HL-60 (cell line): ENCODE measurements at regions not wholly inside any gene's neighbourhood (a gene's known extent, or its start where the extent isn't known, plus 50 kb on each side); places are given as distances from the start of the nearest gene placed in this dataset.

ENCODE experiments used
- GABPA ChIP-seq: IDR thresholded peaks from 2 replicates; pipeline ENCODE4 v1.6.1; 2012; ENCODE audit warnings: low read depth
- POLR2AphosphoS5 ChIP-seq: IDR thresholded peaks from 2 replicates; pipeline ENCODE4 v1.6.1; 2012; ENCODE audit warnings: low read depth
- REST ChIP-seq: IDR thresholded peaks from 2 replicates; pipeline ENCODE4 v1.6.1; 2012; ENCODE audit warnings: low read depth; ENCODE audit not compliant: insufficient replicate concordance
- TF ChIP-seq, protein P1 (sequence below): IDR thresholded peaks from one replicate; pipeline ENCODE4 v1.5.1; 2011; ENCODE audit warnings: low read length, control low read depth, inconsistent platforms; ENCODE audit not compliant: insufficient read depth

- TF ChIP-seq, protein P1, sequence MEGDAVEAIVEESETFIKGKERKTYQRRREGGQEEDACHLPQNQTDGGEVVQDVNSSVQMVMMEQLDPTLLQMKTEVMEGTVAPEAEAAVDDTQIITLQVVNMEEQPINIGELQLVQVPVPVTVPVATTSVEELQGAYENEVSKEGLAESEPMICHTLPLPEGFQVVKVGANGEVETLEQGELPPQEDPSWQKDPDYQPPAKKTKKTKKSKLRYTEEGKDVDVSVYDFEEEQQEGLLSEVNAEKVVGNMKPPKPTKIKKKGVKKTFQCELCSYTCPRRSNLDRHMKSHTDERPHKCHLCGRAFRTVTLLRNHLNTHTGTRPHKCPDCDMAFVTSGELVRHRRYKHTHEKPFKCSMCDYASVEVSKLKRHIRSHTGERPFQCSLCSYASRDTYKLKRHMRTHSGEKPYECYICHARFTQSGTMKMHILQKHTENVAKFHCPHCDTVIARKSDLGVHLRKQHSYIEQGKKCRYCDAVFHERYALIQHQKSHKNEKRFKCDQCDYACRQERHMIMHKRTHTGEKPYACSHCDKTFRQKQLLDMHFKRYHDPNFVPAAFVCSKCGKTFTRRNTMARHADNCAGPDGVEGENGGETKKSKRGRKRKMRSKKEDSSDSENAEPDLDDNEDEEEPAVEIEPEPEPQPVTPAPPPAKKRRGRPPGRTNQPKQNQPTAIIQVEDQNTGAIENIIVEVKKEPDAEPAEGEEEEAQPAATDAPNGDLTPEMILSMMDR: no peak
- no peak for TF ChIP-seq REST
- TF ChIP-seq POLR2AphosphoS5: no peak
- no peak for TF ChIP-seq GABPA
These were observed 85.2 kb upstream of the SEMA3C start for GRCh38 chr7:81004098-81004497.
